ENCODE measurements at regions not wholly inside any gene's neighbourhood (a gene's known extent, or its start where the extent isn't known, plus 50 kb on each side); places are given as distances from the start of the nearest gene placed in this dataset.

- TF ChIP-seq, protein P1, sequence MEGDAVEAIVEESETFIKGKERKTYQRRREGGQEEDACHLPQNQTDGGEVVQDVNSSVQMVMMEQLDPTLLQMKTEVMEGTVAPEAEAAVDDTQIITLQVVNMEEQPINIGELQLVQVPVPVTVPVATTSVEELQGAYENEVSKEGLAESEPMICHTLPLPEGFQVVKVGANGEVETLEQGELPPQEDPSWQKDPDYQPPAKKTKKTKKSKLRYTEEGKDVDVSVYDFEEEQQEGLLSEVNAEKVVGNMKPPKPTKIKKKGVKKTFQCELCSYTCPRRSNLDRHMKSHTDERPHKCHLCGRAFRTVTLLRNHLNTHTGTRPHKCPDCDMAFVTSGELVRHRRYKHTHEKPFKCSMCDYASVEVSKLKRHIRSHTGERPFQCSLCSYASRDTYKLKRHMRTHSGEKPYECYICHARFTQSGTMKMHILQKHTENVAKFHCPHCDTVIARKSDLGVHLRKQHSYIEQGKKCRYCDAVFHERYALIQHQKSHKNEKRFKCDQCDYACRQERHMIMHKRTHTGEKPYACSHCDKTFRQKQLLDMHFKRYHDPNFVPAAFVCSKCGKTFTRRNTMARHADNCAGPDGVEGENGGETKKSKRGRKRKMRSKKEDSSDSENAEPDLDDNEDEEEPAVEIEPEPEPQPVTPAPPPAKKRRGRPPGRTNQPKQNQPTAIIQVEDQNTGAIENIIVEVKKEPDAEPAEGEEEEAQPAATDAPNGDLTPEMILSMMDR (IDR thresholded peaks at IDR 0.05), result no peak
- TF ChIP-seq POLR2A (IDR thresholded peaks at IDR 0.05), result no peak
Measured at GRCh38 chrX:40496728-40497127, 84.0 kb upstream of the ATP6AP2 start.

Measured in testis (tissue), 2 donors.